PFSK-1 (cell line): ENCODE measurements at regions not wholly inside any gene's neighbourhood (a gene's known extent, or its start where the extent isn't known, plus 50 kb on each side); places are given as distances from the start of the nearest gene placed in this dataset.

Experiments used
- FOXP2 ChIP-seq: optimal IDR thresholded peaks from 2 replicates; pipeline ENCODE3; 2011; ENCODE audit warnings: borderline replicate concordance, control low read depth, inconsistent platforms; ENCODE audit not compliant: insufficient read depth; ENCODE audit errors: extremely low read length, extremely low read depth
- POLR2AphosphoS5 ChIP-seq: IDR thresholded peaks from 2 replicates; pipeline ENCODE4 v1.6.1; 2012; ENCODE audit warnings: low read depth, mild to moderate bottlenecking, control low read depth, low read length, moderate library complexity
- SIN3A ChIP-seq: IDR thresholded peaks from 2 replicates; pipeline ENCODE4 v1.6.1; 2012; ENCODE audit warnings: mild to moderate bottlenecking, low read length, moderate library complexity, borderline replicate concordance; ENCODE audit not compliant: insufficient read depth
- TAF1 ChIP-seq: IDR thresholded peaks from 2 replicates; pipeline ENCODE4 v1.6.1; 2012; ENCODE audit warnings: low read length, control low read depth, borderline replicate concordance; ENCODE audit not compliant: insufficient read depth
- TF ChIP-seq, protein P1 (sequence below), 2 experiments: IDR thresholded peaks; 2 replicates each; pipeline versions ENCODE4 v1.6.1 to v1.8.0; 2011 to 2012; ENCODE audit warnings: low read depth in 2 of 2, low read length in 2 of 2, control low read depth in 1 of 2, inconsistent platforms in 1 of 2, mild to moderate bottlenecking in 1 of 2, moderate library complexity in 1 of 2; ENCODE audit not compliant: insufficient read depth in 1 of 2

DNA sequence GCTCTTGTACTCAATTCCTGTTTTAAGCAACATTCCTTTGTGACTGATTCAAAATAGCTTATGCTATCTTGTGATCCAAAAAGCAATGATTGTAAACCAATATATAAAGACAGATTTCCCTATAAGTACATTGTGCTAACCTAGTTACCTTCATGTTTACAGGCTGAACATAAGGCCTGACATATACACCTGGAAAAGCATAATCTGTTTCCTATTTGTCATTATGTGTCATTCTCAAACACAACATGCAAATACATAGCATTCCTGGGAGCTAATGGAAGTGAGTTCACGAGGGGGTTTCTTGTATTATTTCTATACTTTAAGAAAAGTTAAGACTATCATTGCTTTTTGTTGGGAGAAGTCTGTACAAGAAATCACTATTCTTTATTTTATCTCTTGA lies 638.1 kb upstream of the AGA start:
- TF ChIP-seq FOXP2, result no peak
- TF ChIP-seq SIN3A, result no peak
- no peak for TF ChIP-seq TAF1
- TF ChIP-seq, protein P1, sequence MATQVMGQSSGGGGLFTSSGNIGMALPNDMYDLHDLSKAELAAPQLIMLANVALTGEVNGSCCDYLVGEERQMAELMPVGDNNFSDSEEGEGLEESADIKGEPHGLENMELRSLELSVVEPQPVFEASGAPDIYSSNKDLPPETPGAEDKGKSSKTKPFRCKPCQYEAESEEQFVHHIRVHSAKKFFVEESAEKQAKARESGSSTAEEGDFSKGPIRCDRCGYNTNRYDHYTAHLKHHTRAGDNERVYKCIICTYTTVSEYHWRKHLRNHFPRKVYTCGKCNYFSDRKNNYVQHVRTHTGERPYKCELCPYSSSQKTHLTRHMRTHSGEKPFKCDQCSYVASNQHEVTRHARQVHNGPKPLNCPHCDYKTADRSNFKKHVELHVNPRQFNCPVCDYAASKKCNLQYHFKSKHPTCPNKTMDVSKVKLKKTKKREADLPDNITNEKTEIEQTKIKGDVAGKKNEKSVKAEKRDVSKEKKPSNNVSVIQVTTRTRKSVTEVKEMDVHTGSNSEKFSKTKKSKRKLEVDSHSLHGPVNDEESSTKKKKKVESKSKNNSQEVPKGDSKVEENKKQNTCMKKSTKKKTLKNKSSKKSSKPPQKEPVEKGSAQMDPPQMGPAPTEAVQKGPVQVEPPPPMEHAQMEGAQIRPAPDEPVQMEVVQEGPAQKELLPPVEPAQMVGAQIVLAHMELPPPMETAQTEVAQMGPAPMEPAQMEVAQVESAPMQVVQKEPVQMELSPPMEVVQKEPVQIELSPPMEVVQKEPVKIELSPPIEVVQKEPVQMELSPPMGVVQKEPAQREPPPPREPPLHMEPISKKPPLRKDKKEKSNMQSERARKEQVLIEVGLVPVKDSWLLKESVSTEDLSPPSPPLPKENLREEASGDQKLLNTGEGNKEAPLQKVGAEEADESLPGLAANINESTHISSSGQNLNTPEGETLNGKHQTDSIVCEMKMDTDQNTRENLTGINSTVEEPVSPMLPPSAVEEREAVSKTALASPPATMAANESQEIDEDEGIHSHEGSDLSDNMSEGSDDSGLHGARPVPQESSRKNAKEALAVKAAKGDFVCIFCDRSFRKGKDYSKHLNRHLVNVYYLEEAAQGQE (IDR thresholded peaks at IDR 0.05; ENCODE audit: insufficient read depth in 1 of 2, low read depth in 2 of 2, low read length in 2 of 2), result no peak
- TF ChIP-seq POLR2AphosphoS5, result no peak

DNA sequence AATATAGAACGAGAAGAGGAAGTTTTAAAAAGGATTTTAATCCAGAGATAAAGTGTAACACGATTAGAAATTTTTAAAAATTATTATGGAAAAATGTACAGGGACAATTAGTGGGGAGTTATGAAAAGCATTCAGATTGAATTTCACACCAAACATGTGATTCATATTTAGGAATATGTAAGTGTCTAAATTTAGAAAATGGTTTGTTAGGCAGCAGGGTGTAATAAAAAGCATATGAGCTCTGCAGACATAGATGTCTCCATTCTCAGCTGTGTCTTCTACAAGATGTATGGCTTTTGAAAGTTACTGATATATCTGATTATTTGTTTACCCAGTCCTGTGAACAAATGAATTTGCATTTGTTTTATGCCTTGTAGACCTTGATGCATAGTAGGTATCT lies 638.9 kb upstream of the AGA start:
- no peak for TF ChIP-seq FOXP2

DNA sequence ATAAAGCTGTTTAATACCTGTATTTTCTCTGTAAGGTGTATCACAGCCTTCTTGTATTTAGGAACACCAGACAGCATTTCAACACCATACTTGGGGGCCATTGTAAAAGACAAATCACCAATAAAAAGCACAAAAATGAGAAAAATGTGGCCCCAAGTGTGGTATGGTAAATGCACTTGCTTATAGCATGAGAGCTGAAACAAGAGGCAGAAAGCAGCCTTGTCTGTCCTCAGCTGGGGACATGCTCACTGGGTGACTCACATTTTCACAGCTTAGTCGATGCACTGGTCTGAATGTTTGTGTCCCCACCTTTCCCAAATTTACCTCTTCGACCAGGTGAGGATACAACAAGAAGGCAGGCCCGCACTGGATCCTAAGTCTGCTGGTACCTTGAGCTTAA lies 639.7 kb upstream of the AGA start:
- TF ChIP-seq POLR2AphosphoS5, result no peak
- TF ChIP-seq SIN3A, result no peak
- TF ChIP-seq FOXP2, result no peak

DNA sequence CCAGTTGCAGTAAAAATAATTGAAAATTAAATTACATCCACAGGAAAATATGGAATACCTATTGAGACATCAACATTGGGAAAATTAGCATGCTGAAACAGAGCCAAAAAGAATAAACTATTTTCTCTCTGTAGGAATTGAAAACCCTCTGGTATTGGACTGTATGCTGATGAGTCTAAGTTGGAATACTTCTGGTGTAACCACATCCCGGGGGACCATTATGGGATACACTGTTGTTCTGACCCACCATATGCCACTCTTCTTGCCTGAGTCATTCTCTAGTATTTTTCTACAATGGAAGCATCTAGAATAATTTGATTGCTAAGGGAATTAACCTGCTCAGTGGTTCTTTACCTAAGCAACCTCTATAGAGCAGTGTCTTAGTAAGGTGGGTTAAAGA lies 640.7 kb upstream of the AGA start:
- TF ChIP-seq FOXP2, result no peak
- no peak for TF ChIP-seq SIN3A
- TF ChIP-seq POLR2AphosphoS5, result no peak
- TF ChIP-seq, protein P1 (IDR thresholded peaks at IDR 0.05; ENCODE audit: insufficient read depth in 1 of 2, low read depth in 2 of 2, low read length in 2 of 2), result no peak

DNA sequence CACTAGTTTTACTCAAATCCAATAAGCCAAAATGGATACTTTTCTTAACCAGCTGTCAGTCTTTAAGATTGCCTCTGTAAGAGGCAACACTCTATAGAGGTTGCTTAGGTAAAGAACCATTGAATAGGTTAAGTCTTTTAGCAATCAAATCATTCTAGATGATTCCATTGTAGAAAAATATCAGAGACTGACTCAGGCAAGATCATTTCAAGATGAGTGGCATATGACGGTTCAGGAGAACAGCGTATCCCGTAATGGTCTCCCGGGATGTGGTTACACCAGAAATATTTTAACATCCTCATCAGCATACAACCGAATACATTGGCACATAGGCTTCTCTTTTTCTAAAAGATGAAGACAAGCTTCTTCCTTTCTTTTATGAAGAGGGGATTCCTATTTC lies 641.7 kb upstream of the AGA start:
- TF ChIP-seq, protein P1 (IDR thresholded peaks at IDR 0.05; ENCODE audit: insufficient read depth in 1 of 2, low read depth in 2 of 2, low read length in 2 of 2), result no peak
- no peak for TF ChIP-seq POLR2AphosphoS5
- no peak for TF ChIP-seq TAF1
- TF ChIP-seq SIN3A, result no peak
- TF ChIP-seq FOXP2, result no peak

DNA sequence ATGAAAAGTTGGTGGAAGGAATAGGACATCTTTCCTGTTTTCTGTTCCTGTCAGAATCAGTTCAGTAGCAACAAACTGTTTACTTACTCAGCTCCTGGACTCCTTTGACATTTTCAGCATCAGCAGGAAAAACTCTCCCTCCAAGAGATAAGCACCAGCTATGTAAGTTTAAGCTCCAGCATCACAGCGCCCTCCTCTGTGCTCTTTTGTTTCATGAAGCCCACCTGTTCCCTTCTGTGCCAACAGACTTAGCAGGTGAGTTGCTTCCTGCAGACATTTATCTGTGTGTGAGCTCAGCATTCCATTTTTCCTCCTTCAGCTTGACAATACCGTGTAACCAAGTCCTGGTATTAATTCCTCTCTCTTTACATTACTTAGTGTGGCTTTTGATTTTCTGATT lies 644.1 kb upstream of the AGA start:
- no peak for TF ChIP-seq SIN3A
- TF ChIP-seq, protein P1 (IDR thresholded peaks at IDR 0.05; ENCODE audit: insufficient read depth in 1 of 2, low read depth in 2 of 2, low read length in 2 of 2), result no peak
- no peak for TF ChIP-seq TAF1
- TF ChIP-seq POLR2AphosphoS5, result no peak
- TF ChIP-seq FOXP2, result no peak
